ENCODE measurements at regions not wholly inside any gene's neighbourhood (a gene's known extent, or its start where the extent isn't known, plus 50 kb on each side); places are given as distances from the start of the nearest gene placed in this dataset.

GRCh38 chrX:139025816-139026215, 314.3 kb upstream of the FGF13 start:
- TF ChIP-seq POLR2A (IDR thresholded peaks at IDR 0.05) (no peak), EP300 (IDR thresholded peaks at IDR 0.05) (no peak), CTCF (IDR thresholded peaks at IDR 0.05) (no peak)
